Neural progenitor cell (in vitro differentiated cells): ENCODE measurements at regions not wholly inside any gene's neighbourhood (a gene's known extent, or its start where the extent isn't known, plus 50 kb on each side); places are given as distances from the start of the nearest gene placed in this dataset.

Source experiments
- EZH2phosphoT487 ChIP-seq: fragments of 200-600 bp; sonication (generic); IDR thresholded peaks from 2 replicates; pipeline ENCODE4 v1.6.1; 2017; ENCODE audit warnings: antibody characterized with exemption
- TF ChIP-seq, protein P1 (sequence below): fragments of 200-600 bp; sonication (generic); IDR thresholded peaks from 2 replicates; pipeline ENCODE4 v1.5.1; 2017; ENCODE audit warnings: antibody characterized with exemption, mild to moderate bottlenecking

- no peak for TF ChIP-seq EZH2phosphoT487
- TF ChIP-seq, protein P1, sequence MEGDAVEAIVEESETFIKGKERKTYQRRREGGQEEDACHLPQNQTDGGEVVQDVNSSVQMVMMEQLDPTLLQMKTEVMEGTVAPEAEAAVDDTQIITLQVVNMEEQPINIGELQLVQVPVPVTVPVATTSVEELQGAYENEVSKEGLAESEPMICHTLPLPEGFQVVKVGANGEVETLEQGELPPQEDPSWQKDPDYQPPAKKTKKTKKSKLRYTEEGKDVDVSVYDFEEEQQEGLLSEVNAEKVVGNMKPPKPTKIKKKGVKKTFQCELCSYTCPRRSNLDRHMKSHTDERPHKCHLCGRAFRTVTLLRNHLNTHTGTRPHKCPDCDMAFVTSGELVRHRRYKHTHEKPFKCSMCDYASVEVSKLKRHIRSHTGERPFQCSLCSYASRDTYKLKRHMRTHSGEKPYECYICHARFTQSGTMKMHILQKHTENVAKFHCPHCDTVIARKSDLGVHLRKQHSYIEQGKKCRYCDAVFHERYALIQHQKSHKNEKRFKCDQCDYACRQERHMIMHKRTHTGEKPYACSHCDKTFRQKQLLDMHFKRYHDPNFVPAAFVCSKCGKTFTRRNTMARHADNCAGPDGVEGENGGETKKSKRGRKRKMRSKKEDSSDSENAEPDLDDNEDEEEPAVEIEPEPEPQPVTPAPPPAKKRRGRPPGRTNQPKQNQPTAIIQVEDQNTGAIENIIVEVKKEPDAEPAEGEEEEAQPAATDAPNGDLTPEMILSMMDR = no peak
Observed at GRCh38 chr15:59791079-59791478, 102.0 kb upstream of the BNIP2 start.
